ENCODE measurements at regions not wholly inside any gene's neighbourhood (a gene's known extent, or its start where the extent isn't known, plus 50 kb on each side); places are given as distances from the start of the nearest gene placed in this dataset.

- ChIA-PET POLR2A (no interaction called here), CTCF (ENCODE audit: low intra/inter-chr PET ratio, low total read pairs) (no interaction called here)
- Histone ChIP-seq H2AFZ (ENCODE audit: low read length) (no peak overlapping the region), H3K36me3 (replicated peaks in 1 of 2; ENCODE audit: control insufficient read depth in 1 of 2, insufficient read depth in 2 of 2, low read length in 2 of 2) (no peaks in the 10 kb centered on the region), H3K27me3 (ENCODE audit: control insufficient read depth in 1 of 2, insufficient read depth in 2 of 2, low read length in 2 of 2) (no peaks in the 10 kb centered on the region), H3K4me1 (ENCODE audit: insufficient read depth, low read length) (peaks cover 17% of the 10 kb centered on the region), H3K9ac (ENCODE audit: insufficient read depth, low read depth, low read length) (no peak overlapping the region), H3K79me2 (ENCODE audit: insufficient read depth, low read length) (no peaks in the 10 kb centered on the region), H3K4me2 (ENCODE audit: low read depth, low read length) (no peak overlapping the region; the same call in 1 of the 2 replicates), H3K4me3 (replicated peaks in 1 of 3; ENCODE audit: insufficient read depth in 1 of 3, low read depth in 2 of 3, low read length in 3 of 3) (no peak overlapping the region), H3K9me3 (ENCODE audit: low read length) (no peaks in the 10 kb centered on the region), H4K20me1 (ENCODE audit: insufficient read depth, low read length) (no peaks in the 10 kb centered on the region), H3K27ac (ENCODE audit: extremely low read length, insufficient read depth, low read length) (peak overlapping the region; percentile 45)
- no peak for DNase-seq (ENCODE audit: low spot score)
- no TSS peak for BruUV-seq (replicated peaks)
- no peak for TF ChIP-seq ZNF263 (CRISPR knock-in tag; IDR thresholded peaks at IDR 0.05)
- no peak for TF ChIP-seq ZBTB38 (CRISPR knock-in tag; IDR thresholded peaks at IDR 0.05)
- TF ChIP-seq ZNF414 (CRISPR knock-in tag; IDR thresholded peaks at IDR 0.05) = no peak
- no peak for TF ChIP-seq HOMEZ (CRISPR knock-in tag; IDR thresholded peaks at IDR 0.05; ENCODE audit: low read depth)
- TF ChIP-seq MTERF4 (CRISPR knock-in tag; IDR thresholded peaks at IDR 0.05) = no peak
- TF ChIP-seq TOE1 (CRISPR knock-in tag; IDR thresholded peaks at IDR 0.05) = no peak
- no peak for TF ChIP-seq KDM1A (CRISPR knock-in tag; IDR thresholded peaks at IDR 0.05)
- no peak for TF ChIP-seq ZSCAN20 (CRISPR knock-in tag; IDR thresholded peaks at IDR 0.05; ENCODE audit: borderline replicate concordance)
- no peak for TF ChIP-seq KLF6 (CRISPR knock-in tag; IDR thresholded peaks at IDR 0.05)
- TF ChIP-seq CSRNP1 (CRISPR knock-in tag; IDR thresholded peaks at IDR 0.05) = no peak
- no peak for TF ChIP-seq ZSCAN22 (CRISPR knock-in tag; IDR thresholded peaks at IDR 0.05)
- no peak for TF ChIP-seq FOXK2 (IDR thresholded peaks at IDR 0.05)
- TF ChIP-seq DMAP1 (CRISPR knock-in tag; IDR thresholded peaks at IDR 0.05) = no peak
- TF ChIP-seq ZNF580 (CRISPR knock-in tag; IDR thresholded peaks at IDR 0.05; ENCODE audit: borderline replicate concordance, low read depth) = no peak
- no peak for FAIRE-seq
- intact Hi-C loops (cut with micrococcal nuclease; ENCODE audit: unreplicated experiment) (no loop called here), in situ Hi-C loops (cut with HindIII; ENCODE audit: extremely low pct_ligation_motif_present, low pct_unique_long_range_greater_than_20kb) (no loop called here)
- no peak for ATAC-seq
- WGBS (ENCODE audit: low lambda C conversion rate) = 76% methylated on average over 3 of the region's 3 CpGs
Measured at GRCh38 chr1:62377043-62377562, 57.9 kb upstream of the KANK4 start.
